ENCODE measurements at regions not wholly inside any gene's neighbourhood (a gene's known extent, or its start where the extent isn't known, plus 50 kb on each side); places are given as distances from the start of the nearest gene placed in this dataset.

- no peak for DNase-seq
Measured at GRCh38 chr12:92089559-92089958, 56.1 kb downstream of the BTG1 start.

GRCh38 chr12:92088805-92089204, 56.8 kb downstream of the BTG1 start:
- DNase-seq: no peak

- no peak for DNase-seq
Measured at GRCh38 chr12:92085736-92086040, 60.0 kb downstream of the BTG1 start.

GRCh38 chr12:92085040-92085735, 60.5 kb downstream of the BTG1 start:
- no peak for DNase-seq

- no peak for DNase-seq
Measured at GRCh38 chr12:92080911-92081285, 64.7 kb downstream of the BTG1 start.

- DNase-seq: no peak
Measured at GRCh38 chr12:92079054-92079385, 66.6 kb downstream of the BTG1 start.

GRCh38 chr12:92078167-92079053, 67.2 kb downstream of the BTG1 start:
- no peak for DNase-seq

GRCh38 chr12:92077530-92077929, 68.1 kb downstream of the BTG1 start:
- DNase-seq: no peak

- no peak for DNase-seq
Measured at GRCh38 chr12:92076101-92076500, 69.5 kb downstream of the BTG1 start.

GRCh38 chr12:92075425-92075914, 70.2 kb downstream of the BTG1 start:
- no peak for DNase-seq

- no peak for DNase-seq
Measured at GRCh38 chr12:92074889-92075288, 70.8 kb downstream of the BTG1 start.

- DNase-seq: no peak
Measured at GRCh38 chr12:92073094-92073493, 72.6 kb downstream of the BTG1 start.

GRCh38 chr12:92072112-92072511, 73.5 kb downstream of the BTG1 start:
- no peak for DNase-seq

GRCh38 chr12:92070864-92071445, 74.7 kb downstream of the BTG1 start:
- DNase-seq: no peak

GRCh38 chr12:92070054-92070863, 75.4 kb downstream of the BTG1 start:
- no peak for DNase-seq

- peak; percentile 40 for DNase-seq
Measured at GRCh38 chr12:92068459-92068858, 77.2 kb downstream of the BTG1 start.

GRCh38 chr12:92065639-92066038, 80.0 kb downstream of the BTG1 start:
- DNase-seq: no peak

- DNase-seq: peak; percentile 67
Measured at GRCh38 chr12:92065018-92065499, 80.6 kb downstream of the BTG1 start.

GRCh38 chr12:92064422-92064821, 81.2 kb downstream of the BTG1 start:
- peak; percentile 41 for DNase-seq

- DNase-seq: no peak
Measured at GRCh38 chr12:92063641-92064040, 82.0 kb downstream of the BTG1 start.

- DNase-seq: no peak
Measured at GRCh38 chr12:92062539-92063493, 82.8 kb downstream of the BTG1 start.

- no peak for DNase-seq
Measured at GRCh38 chr12:92061061-92061460, 84.6 kb downstream of the BTG1 start.

All from NCI-H1417 treated with DMSO at 0.1 percent for 48 hours (cell line).